ENCODE measurements at regions not wholly inside any gene's neighbourhood (a gene's known extent, or its start where the extent isn't known, plus 50 kb on each side); places are given as distances from the start of the nearest gene placed in this dataset.

GRCh38 chr5:14062178-14062577 is 81.0 kb upstream of the TRIO start:
- TF ChIP-seq CTCF (IDR thresholded peaks at IDR 0.05; ENCODE audit: insufficient read depth, low read length, severe bottlenecking), result no peak
- Histone ChIP-seq H3K36me3 (ENCODE audit: control insufficient read depth, insufficient read depth, low read length) (no peaks in the 10 kb centered on the region), H3K4me3 (ENCODE audit: low read depth, low read length) (no peak overlapping the region), H3K27me3 (ENCODE audit: control insufficient read depth, insufficient read depth, low read length) (no peaks in the 10 kb centered on the region)
- FAIRE-seq, result no peak
- no peak for DNase-seq (ENCODE audit: low read depth)

GRCh38 chr5:14061106-14061505 is 82.0 kb upstream of the TRIO start:
- Histone ChIP-seq H3K4me3 (ENCODE audit: low read depth, low read length) (no peak overlapping the region), H3K36me3 (ENCODE audit: control insufficient read depth, insufficient read depth, low read length) (no peaks in the 10 kb centered on the region), H3K27me3 (ENCODE audit: control insufficient read depth, insufficient read depth, low read length) (no peaks in the 10 kb centered on the region)
- no peak for DNase-seq (ENCODE audit: low read depth)
- no peak for TF ChIP-seq CTCF (IDR thresholded peaks at IDR 0.05; ENCODE audit: insufficient read depth, low read length, severe bottlenecking)
- no peak for FAIRE-seq

GRCh38 chr5:14060218-14060617 is 82.9 kb upstream of the TRIO start:
- peak; percentile 47 for FAIRE-seq
- Histone ChIP-seq H3K4me3 (ENCODE audit: low read depth, low read length) (no peak overlapping the region), H3K27me3 (ENCODE audit: control insufficient read depth, insufficient read depth, low read length) (no peaks in the 10 kb centered on the region)

GRCh38 chr5:14059810-14060209 is 83.3 kb upstream of the TRIO start:
- no peaks in the 10 kb centered on the region for H3K36me3 ChIP-seq (ENCODE audit: control insufficient read depth, insufficient read depth, low read length)
- FAIRE-seq (no peak), DNase-seq (ENCODE audit: low read depth) (no peak)
- H3K27me3 ChIP-seq (ENCODE audit: control insufficient read depth, insufficient read depth, low read length), result no peaks in the 10 kb centered on the region
- H3K4me3 ChIP-seq (ENCODE audit: low read depth, low read length), result no peak overlapping the region
- no peak for TF ChIP-seq CTCF (IDR thresholded peaks at IDR 0.05; ENCODE audit: insufficient read depth, low read length, severe bottlenecking)

More at GRCh38 chr5:14060218-14060617, 82.9 kb upstream of the TRIO start:
- H3K36me3 ChIP-seq (ENCODE audit: control insufficient read depth, insufficient read depth, low read length), result no peaks in the 10 kb centered on the region
- no peak for DNase-seq (ENCODE audit: low read depth)
- TF ChIP-seq CTCF (IDR thresholded peaks at IDR 0.05; ENCODE audit: insufficient read depth, low read length, severe bottlenecking), result no peak

GRCh38 chr5:14057289-14057688 is 85.9 kb upstream of the TRIO start:
- no peak for TF ChIP-seq CTCF (IDR thresholded peaks at IDR 0.05; ENCODE audit: insufficient read depth, low read length, severe bottlenecking)
- no peaks in the 10 kb centered on the region for H3K36me3 ChIP-seq (ENCODE audit: control insufficient read depth, insufficient read depth, low read length)
- no peaks in the 10 kb centered on the region for H3K27me3 ChIP-seq (ENCODE audit: control insufficient read depth, insufficient read depth, low read length)
- FAIRE-seq, result no peak
- no peak overlapping the region for H3K4me3 ChIP-seq (ENCODE audit: low read depth, low read length)
- DNase-seq (ENCODE audit: low read depth), result no peak

GRCh38 chr5:14056039-14056438 is 87.1 kb upstream of the TRIO start:
- no peak for TF ChIP-seq CTCF (IDR thresholded peaks at IDR 0.05; ENCODE audit: insufficient read depth, low read length, severe bottlenecking)
- H3K4me3 ChIP-seq (ENCODE audit: low read depth, low read length), result no peak overlapping the region
- FAIRE-seq, result no peak
- no peaks in the 10 kb centered on the region for H3K27me3 ChIP-seq (ENCODE audit: control insufficient read depth, insufficient read depth, low read length)
- no peaks in the 10 kb centered on the region for H3K36me3 ChIP-seq (ENCODE audit: control insufficient read depth, insufficient read depth, low read length)
- DNase-seq (ENCODE audit: low read depth), result no peak

Measured in bronchial epithelial cell (primary cell).